ENCODE measurements at regions not wholly inside any gene's neighbourhood (a gene's known extent, or its start where the extent isn't known, plus 50 kb on each side); places are given as distances from the start of the nearest gene placed in this dataset.

- H3K27me3 Mint-ChIP-seq, result no peaks in the 10 kb centered on the region
Measured at GRCh38 chr2:145688156-145688555, 1168.2 kb upstream of the ZEB2 start.

DNA sequence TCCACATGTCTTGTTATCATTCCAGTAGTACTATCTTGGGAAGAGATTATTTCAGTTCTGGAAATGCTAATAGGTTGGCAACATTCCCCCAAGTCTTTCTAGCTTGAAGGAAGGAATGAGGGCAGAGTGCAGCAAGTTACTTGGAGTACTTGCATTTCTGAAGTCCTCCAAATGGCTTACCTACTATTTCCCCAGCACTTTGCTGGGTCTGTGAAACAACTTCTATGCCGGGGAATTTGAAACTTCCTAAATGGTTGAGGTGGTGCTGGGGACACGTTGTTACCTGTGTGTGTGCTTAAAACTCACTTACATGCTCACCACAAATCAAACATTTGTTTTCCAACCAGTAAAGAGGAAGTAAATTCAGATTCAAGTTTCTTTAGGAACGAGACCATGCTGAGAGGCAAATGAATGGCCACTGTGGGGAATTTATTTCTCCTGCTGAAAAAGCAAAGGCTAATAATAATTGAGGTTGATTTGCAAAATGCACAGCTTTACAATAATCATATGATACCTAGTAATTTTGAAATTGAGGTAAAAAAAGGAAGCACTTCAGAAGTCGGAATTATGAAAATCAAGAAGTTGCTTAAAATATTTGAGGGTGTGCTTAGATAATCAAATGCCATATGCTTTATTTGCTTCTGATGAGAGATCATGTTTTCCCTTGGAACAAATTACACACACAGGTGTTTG is 1167.7 kb upstream of the ZEB2 start:
- ATAC-seq (ENCODE audit: low read depth), result no peak
- Mint-ChIP-seq H3K4me1 (no peaks in the 10 kb centered on the region), H3K36me3 (no peaks in the 10 kb centered on the region), H3K9me3 (no peaks in the 10 kb centered on the region), H3K27ac (no peak overlapping the region), H3K27me3 (no peaks in the 10 kb centered on the region), H3K4me3 (no peak overlapping the region)
- POLR2A ChIA-PET, result no interaction called here
- no peak for DNase-seq

More at GRCh38 chr2:145688156-145688555, 1168.2 kb upstream of the ZEB2 start:
- Mint-ChIP-seq H3K36me3 (no peaks in the 10 kb centered on the region), H3K4me1 (no peaks in the 10 kb centered on the region), H3K27ac (no peak overlapping the region), H3K4me3 (no peak overlapping the region), H3K9me3 (no peaks in the 10 kb centered on the region)
- POLR2A ChIA-PET, result no interaction called here
- no peak for ATAC-seq (ENCODE audit: low read depth)
- DNase-seq, result no peak

GRCh38 chr2:145685383-145686050 is 1165.6 kb upstream of the ZEB2 start:
- Mint-ChIP-seq H3K27ac (no peak overlapping the region), H3K9me3 (no peaks in the 10 kb centered on the region), H3K36me3 (no peaks in the 10 kb centered on the region), H3K4me1 (no peaks in the 10 kb centered on the region), H3K27me3 (no peaks in the 10 kb centered on the region), H3K4me3 (no peak overlapping the region)
- DNase-seq (no peak), ATAC-seq (ENCODE audit: low read depth) (no peak)
- POLR2A ChIA-PET, result no interaction called here

DNA sequence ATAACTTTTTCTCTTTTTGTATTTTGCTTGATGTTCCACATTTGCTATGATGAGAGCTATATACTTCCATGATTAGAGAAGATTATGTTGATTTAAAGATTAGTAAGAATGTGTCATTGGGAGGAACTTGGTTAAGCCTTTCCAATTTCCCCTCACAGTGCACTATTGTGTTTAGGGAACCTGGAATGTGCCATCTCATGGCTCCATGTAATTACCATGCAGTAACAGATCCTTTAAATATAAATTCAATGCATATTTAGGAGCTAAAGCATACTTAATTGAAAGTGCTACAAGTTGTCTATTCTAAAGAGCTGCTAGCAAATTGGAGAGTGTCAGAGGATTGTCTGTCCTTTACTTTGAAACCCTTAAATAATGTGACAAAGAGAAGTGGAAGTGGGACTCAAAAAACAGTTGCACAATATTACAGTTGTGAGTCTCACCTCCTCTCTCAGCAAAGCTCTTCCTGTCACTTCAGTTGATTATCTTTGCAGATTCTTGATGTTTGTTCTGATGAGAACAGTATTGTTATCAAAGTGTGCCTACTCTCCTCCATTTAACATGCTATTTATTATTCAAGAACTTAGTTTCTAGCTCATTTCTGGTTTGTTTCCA is 1162.7 kb upstream of the ZEB2 start:
- Mint-ChIP-seq H3K27me3 (no peaks in the 10 kb centered on the region), H3K27ac (no peak overlapping the region), H3K36me3 (no peaks in the 10 kb centered on the region), H3K9me3 (no peaks in the 10 kb centered on the region), H3K4me3 (no peak overlapping the region), H3K4me1 (no peaks in the 10 kb centered on the region)
- DNase-seq (no peak), ATAC-seq (ENCODE audit: low read depth) (no peak)
- POLR2A ChIA-PET, result no interaction called here

- H3K27ac Mint-ChIP-seq, result no peak overlapping the region
- DNase-seq (no peak), ATAC-seq (ENCODE audit: low read depth) (no peak)
- H3K4me1 Mint-ChIP-seq, result no peaks in the 10 kb centered on the region
- no peaks in the 10 kb centered on the region for H3K27me3 Mint-ChIP-seq
- H3K4me3 Mint-ChIP-seq, result no peak overlapping the region
- no peaks in the 10 kb centered on the region for H3K36me3 Mint-ChIP-seq
- POLR2A ChIA-PET, result no interaction called here
- peaks cover 1% of the 10 kb centered on the region for H3K9me3 Mint-ChIP-seq
Measured at GRCh38 chr2:145680276-145680675, 1160.4 kb upstream of the ZEB2 start.

DNA sequence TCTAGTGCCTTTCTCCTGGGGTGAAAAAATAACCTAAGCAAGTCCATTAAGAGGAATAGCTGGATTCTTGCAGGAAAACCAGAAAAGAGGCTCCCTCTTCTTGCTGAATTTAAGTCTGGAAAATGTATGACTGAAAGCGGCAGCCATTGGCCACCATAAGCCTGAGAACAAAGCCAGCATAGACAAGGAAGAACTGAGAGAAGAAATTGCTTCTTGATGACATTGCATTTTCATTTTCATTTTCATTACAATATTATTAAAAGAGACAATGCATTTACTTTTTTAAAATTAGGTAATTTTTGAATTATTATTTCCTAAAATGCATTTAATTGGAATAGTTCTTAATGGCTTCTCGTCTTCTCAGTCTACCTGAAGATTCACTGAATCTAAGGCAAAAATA is 1157.5 kb upstream of the ZEB2 start:
- H3K4me3 Mint-ChIP-seq, result no peak overlapping the region
- POLR2A ChIA-PET, result no interaction called here
- H3K27ac Mint-ChIP-seq, result no peak overlapping the region
- no peak for ATAC-seq (ENCODE audit: low read depth)
- no peaks in the 10 kb centered on the region for H3K27me3 Mint-ChIP-seq
- H3K9me3 Mint-ChIP-seq, result peaks cover 1% of the 10 kb centered on the region
- H3K4me1 Mint-ChIP-seq, result no peaks in the 10 kb centered on the region
- no peak for DNase-seq
- no peaks in the 10 kb centered on the region for H3K36me3 Mint-ChIP-seq

DNA sequence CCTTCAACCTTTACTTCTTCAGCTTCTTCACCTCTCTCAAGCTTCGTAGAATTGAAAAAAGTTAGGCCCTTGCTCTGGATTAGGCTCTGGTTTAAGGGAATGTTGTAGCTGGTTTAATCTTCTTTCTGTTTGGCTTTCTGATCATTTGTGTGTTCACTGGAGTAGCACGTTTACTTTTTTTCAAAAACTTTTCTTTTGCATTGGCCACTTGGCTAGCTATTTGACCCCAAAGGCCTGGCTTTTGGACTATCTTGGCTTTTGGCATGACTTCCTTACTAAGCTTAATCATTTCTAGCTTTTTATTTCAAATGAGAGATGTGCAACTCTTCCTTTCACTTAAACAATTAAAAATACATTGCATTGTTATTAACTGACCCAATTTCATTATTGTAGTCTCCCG is 1154.8 kb upstream of the ZEB2 start:
- peaks cover 1% of the 10 kb centered on the region for H3K9me3 Mint-ChIP-seq
- no peak overlapping the region for H3K27ac Mint-ChIP-seq
- POLR2A ChIA-PET, result no interaction called here
- ATAC-seq (ENCODE audit: low read depth), result no peak
- DNase-seq, result no peak
- H3K4me3 Mint-ChIP-seq, result no peak overlapping the region
- no peaks in the 10 kb centered on the region for H3K4me1 Mint-ChIP-seq
- no peaks in the 10 kb centered on the region for H3K27me3 Mint-ChIP-seq
- no peaks in the 10 kb centered on the region for H3K36me3 Mint-ChIP-seq

DNA sequence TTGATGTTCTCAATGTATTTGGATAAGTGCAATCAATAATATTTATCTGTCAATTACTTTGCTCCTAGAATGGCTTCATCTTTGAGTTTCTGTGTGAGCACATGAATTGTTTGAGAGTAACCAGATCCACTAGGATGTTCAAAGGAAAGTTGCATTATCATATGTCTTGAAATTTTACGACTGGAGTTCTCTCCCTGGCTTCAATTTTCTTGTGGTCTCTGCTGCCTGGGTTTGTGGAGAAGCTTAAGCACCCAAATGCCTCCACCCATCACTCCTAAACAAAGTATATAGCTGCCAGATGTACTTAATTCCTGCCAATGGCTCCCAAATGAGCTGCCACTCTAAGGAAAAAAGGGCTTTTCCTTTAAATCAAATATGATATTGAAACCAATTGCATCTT is 1149.4 kb upstream of the ZEB2 start:
- no peak for ATAC-seq (ENCODE audit: low read depth)
- Mint-ChIP-seq H3K27ac (no peak overlapping the region), H3K27me3 (no peaks in the 10 kb centered on the region), H3K9me3 (no peaks in the 10 kb centered on the region), H3K36me3 (no peaks in the 10 kb centered on the region), H3K4me3 (no peak overlapping the region), H3K4me1 (no peaks in the 10 kb centered on the region)
- DNase-seq, result no peak
- POLR2A ChIA-PET, result no interaction called here

DNA sequence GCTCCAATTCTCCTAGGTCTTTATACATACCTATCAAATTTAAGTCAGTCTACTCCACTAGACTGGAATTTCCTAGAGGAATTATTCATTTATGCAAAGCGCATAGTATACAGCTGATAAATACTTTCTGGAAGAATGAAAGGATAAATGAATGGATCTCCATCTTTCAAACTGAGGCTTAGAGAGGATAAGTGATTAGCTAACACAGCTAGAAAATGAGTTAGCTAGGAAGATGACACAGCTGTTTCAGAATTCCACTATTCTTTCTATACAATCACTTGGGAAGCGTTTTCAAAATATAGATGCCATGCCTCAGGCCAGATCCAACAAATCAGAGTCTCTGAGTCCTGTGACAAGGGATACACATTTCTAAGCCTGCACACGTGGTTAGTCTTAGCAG is 1146.6 kb upstream of the ZEB2 start:
- DNase-seq, result no peak
- Mint-ChIP-seq H3K27me3 (no peaks in the 10 kb centered on the region), H3K9me3 (no peaks in the 10 kb centered on the region), H3K27ac (no peak overlapping the region), H3K4me3 (no peak overlapping the region), H3K36me3 (no peaks in the 10 kb centered on the region), H3K4me1 (peaks cover 2% of the 10 kb centered on the region)
- ATAC-seq (ENCODE audit: low read depth), result no peak
- POLR2A ChIA-PET, result no interaction called here

DNA sequence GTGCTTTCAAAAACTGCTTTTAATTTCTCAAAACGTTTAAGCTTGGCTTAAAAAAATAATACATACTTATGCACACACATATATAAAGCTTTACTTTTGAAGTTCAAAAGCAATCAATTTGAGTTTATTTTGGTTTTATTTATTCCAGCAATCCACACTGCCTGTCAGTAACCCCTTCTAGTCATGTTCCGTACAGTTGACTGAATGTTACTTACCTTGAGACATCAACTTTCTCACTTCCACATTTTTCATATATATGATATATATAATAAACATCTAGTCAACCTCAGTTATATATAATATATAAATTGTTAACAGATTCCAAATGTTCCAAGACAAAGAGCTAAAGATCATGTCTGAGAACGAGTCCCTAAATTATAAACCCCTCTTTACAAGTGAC is 1137.3 kb upstream of the ZEB2 start:
- no peak overlapping the region for H3K4me3 Mint-ChIP-seq
- POLR2A ChIA-PET, result no interaction called here
- H3K36me3 Mint-ChIP-seq, result no peaks in the 10 kb centered on the region
- ATAC-seq (ENCODE audit: low read depth), result no peak
- H3K27ac Mint-ChIP-seq, result no peak overlapping the region
- no peak for DNase-seq
- no peaks in the 10 kb centered on the region for H3K27me3 Mint-ChIP-seq
- no peaks in the 10 kb centered on the region for H3K4me1 Mint-ChIP-seq
- no peaks in the 10 kb centered on the region for H3K9me3 Mint-ChIP-seq

DNA sequence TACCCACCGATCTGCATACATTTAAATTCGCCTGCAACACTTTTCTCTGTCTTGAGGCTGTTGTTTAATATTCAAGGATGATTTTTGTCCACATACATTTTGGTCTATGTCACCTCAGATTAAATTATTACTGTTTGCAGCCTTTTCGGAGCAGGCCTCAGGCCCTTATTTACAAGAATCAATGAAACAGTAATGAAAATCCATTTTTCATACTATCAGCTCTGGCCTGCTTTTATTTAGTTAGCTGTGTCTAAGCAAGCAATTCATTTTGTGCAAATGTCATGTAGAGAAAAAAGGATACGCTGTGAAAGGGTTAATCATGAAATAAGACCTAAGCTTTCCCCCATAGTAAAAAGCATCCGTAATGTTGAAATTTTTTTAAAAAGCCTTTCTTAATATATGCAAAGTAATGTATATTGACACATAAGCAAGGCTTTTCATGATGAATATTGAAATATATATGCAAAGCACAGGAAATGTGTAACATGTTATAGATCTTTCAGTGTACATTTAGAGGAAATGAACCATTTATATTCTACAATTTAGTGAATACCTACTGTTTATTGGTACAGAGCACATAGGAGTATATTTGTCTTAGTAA is 1135.3 kb upstream of the ZEB2 start:
- Mint-ChIP-seq H3K4me3 (no peak overlapping the region), H3K9me3 (no peaks in the 10 kb centered on the region), H3K27ac (no peak overlapping the region), H3K36me3 (no peaks in the 10 kb centered on the region), H3K4me1 (no peaks in the 10 kb centered on the region), H3K27me3 (no peaks in the 10 kb centered on the region)
- POLR2A ChIA-PET, result no interaction called here
- ATAC-seq (ENCODE audit: low read depth) (no peak), DNase-seq (no peak)

DNA sequence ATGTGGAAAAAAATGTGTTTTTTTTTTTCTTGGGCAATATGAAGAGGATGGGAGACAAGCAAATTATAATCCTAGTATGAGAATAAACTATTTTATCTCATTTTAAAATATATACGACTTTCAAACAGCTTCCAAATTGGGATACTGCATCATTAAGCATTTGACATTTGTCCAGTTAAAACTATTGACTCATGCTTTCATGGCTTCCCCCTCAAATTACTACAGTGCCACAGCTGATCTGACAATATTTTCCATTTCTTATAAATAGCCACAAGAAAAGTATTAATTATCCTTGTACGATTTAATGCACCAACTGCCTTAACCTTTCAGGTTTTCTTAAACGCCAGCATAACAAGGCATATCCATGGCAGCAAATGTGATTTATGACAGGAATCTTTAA is 1134.8 kb upstream of the ZEB2 start:
- Mint-ChIP-seq H3K27me3 (no peaks in the 10 kb centered on the region), H3K36me3 (no peaks in the 10 kb centered on the region), H3K4me1 (no peaks in the 10 kb centered on the region), H3K27ac (no peak overlapping the region), H3K9me3 (no peaks in the 10 kb centered on the region), H3K4me3 (no peak overlapping the region)
- POLR2A ChIA-PET, result no interaction called here
- no peak for DNase-seq
- no peak for ATAC-seq (ENCODE audit: low read depth)

DNA sequence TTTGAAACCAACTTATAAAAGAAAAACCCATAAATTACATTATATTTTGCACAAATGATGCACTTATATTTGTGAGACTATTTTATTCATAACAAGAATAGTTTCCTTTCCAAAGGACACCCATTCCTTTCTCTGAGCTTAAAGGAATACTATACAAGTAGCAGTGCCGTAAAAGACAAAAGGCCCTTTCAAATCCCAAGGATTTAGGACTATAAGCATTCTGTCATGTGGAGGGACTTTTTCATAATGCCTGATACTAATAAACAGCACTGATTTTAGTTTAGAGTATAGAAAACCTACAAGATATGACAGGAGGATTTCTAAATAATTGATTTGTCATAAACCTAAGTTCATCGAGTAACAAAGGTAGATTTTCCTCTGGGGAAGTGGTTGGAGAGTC is 1134.2 kb upstream of the ZEB2 start:
- H3K9me3 Mint-ChIP-seq, result no peaks in the 10 kb centered on the region

DNA sequence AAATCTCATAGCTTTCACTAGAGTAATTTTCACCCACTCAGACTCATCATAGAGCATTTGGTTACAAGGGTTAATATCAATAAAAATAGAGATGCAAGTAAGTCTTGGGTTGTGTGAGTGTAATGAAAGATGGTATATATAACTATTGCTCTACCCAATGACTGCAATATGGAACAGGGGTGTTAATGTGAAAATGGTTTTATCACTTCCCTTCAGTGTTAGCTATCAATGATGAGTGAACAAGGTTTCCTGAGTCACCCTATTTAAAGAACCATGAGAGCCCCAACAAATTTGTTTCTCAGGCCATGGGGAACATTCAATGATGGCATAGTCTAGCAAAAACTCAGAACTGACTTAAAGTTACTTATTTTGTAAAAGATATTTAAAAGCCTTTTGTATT is 1133.6 kb upstream of the ZEB2 start:
- Mint-ChIP-seq H3K4me3 (no peak overlapping the region), H3K27me3 (no peaks in the 10 kb centered on the region), H3K9me3 (no peaks in the 10 kb centered on the region), H3K36me3 (no peaks in the 10 kb centered on the region), H3K27ac (no peak overlapping the region), H3K4me1 (no peaks in the 10 kb centered on the region)
- DNase-seq (no peak), ATAC-seq (ENCODE audit: low read depth) (no peak)
- POLR2A ChIA-PET, result no interaction called here

More for the DNA sequence above, 1134.2 kb upstream of the ZEB2 start:
- Mint-ChIP-seq H3K27ac (no peak overlapping the region), H3K4me3 (no peak overlapping the region), H3K4me1 (no peaks in the 10 kb centered on the region), H3K36me3 (no peaks in the 10 kb centered on the region), H3K27me3 (no peaks in the 10 kb centered on the region)
- ATAC-seq (ENCODE audit: low read depth) (no peak), DNase-seq (no peak)
- POLR2A ChIA-PET, result no interaction called here

Data from activated naive CD8-positive, alpha-beta T cell treated with anti-CD3 and anti-CD28 coated beads, Interleukin-2, amount 10 ng/mL, durations not matched to agents 7 days and 5 days (primary cell).